ENCODE measurements at regions not wholly inside any gene's neighbourhood (a gene's known extent, or its start where the extent isn't known, plus 50 kb on each side); places are given as distances from the start of the nearest gene placed in this dataset.
"Not testable (repeated sequence)": the region's sequence is repeated elsewhere in the genome, so short reads cannot be mapped to it uniquely, and the experiment has no call there.

DNA sequence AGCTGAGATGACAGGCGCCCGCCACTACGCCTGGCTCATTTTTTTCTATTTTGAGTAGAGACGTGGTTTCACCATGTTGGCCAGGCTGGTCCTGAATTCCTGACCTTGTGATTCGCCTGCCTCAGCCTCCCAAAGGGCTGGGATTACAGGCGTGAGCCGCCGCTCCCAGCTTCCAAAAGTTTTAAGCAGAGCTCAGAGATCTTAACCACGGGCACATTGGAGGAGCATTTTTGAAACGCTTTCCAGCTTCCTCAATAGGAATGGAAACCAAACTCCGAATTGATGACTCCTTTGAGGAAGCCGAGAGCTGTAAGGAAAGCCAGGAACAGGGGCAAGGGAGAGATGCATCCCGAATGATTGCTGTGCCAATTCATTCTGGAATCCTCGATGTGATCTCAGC lies 63.8 kb upstream of the ALDH3B2 start:
- intact Hi-C loops (cut with DNase I); DNase-seq; ATAC-seq (ENCODE audit: poor library complexity): not testable (repeated sequence)

DNA sequence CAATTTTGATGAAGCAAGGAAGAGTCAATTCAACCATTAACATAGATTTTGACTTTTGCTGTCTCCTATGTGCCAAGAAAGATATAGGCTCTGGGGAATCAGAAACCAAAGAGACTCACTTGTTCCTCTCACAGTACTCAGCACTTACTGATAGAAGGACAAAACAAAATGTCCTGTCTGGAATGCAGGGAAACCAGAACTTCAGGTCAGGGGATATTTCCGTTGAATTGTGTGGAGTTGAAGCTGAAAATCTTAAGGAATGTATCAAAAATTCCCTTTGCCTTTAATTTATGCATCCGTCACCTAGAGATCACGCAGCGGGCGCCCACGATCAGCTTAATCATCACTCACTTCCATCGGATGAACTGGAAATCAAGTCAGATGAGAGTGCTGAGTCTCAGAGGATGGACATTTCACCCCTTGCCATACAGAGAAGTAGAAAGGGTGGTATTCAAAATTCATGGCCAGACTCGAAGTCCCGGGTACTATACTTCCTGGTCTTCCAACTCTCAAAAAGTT lies 63.2 kb upstream of the ALDH3B2 start:
- ATAC-seq (ENCODE audit: poor library complexity); intact Hi-C loops (cut with DNase I): not testable (repeated sequence)

DNA sequence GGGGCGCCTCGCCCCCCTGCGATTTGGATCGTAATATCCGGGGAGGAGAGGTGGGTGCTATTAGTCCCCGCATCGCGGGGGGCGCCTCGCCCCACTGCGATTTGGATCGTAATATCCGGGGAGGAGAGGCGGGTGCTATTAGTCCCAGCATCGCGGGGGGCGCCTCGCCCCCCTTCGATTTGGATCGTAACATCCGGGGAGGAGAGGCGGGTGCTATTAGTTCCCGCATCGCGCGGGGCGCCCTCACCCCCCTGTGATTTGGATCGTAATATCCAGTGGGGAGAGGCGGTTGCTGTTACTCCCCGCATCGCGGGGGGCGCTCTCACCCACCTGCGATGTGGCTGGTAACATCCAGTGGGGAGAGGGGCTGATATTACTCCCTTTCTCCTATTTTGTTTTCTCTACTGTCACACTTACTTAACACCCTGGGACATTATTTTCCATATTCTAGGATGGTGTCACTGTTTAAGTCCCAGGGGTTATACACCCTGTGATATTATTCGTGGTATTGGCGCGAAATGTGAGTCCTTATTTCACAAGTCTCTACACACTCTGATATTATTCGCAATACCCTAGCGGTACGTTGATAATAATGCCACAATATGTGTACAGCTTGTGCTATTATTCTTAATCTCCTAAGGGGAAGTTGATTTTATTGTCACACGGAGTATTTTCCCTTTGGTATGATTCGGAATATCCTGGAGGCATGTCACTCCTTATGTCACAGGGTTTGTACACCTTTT lies 57.8 kb upstream of the ALDH3B2 start:
- intact Hi-C loops (cut with DNase I) = no loop called here
- ATAC-seq (ENCODE audit: poor library complexity) (no peak), DNase-seq (no peak)

More for the DNA sequence above, 63.2 kb upstream of the ALDH3B2 start:
- DNase-seq = not testable (repeated sequence)

DNA sequence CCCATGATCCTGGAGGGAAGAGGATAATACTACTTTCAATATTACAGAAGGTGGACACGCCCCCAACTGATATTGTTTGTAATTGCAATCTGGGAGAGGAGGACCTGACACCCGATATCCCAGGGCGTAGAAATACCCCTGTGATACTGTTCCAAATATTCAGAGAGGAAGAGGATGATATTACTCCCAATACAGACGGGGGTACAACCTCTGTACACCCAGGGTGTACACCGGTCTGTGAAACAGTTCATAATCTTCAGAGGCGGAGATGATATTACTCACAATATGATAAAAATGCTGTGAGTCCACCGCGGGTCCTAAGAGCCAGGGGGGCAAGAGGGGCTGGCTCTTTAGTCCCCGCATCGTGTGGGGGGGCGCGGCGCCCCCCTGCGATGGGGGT lies 57.2 kb upstream of the ALDH3B2 start:
- no peak for ATAC-seq (ENCODE audit: poor library complexity)
- intact Hi-C loops (cut with DNase I) = no loop called here
- no peak for DNase-seq

GRCh38 chr11:67728163-67728571 lies 53.7 kb upstream of the ALDH3B2 start:
- DNase-seq; intact Hi-C loops (cut with DNase I); ATAC-seq (ENCODE audit: poor library complexity): not testable (repeated sequence)

DNA sequence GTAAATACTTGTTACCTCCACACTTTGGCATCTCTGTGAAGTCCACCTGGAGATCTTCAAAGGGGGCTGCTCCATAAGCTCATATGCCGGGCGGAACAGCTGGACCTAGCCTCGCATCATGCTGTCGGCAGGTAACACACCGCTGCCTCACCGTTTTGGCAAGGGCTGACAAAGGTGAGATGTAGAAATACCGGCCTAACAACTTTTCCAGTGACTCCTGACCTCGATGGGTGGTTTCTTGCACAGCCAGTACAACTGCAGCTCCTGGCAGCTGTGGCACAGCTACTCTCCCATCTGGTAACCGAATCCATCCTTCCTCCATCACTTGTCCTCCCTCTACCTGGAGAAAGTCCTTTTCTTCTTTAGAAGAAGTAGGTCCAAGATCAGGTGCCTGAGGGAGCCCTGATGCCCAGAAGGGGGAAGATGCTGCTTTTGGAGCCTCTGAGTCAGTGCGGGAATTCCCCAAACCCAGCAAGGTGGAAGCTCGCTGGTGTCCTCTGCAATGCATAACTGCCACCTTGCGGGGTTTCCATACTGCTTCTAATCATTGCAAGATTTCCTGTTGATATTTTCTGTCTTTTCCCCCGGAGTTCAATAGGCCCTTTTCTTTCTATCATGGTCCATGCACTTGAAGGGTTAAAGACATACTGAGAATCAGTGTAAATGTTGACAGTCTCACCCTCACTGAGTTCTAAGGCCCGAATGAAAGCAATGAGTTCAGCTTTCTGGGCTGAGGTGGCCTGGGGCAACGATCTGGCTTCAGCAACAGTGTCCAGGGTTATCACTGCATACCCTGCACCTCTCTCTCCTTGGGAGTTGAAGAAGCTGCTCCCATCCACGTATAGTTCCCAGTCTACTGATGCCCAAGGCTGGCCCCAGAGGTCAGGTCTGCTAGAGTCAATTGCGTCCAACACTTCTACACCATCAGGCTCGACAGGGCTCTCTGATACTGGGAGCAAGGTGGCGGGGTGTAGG lies 52.9 kb upstream of the ALDH3B2 start:
- ATAC-seq (ENCODE audit: poor library complexity); intact Hi-C loops (cut with DNase I); DNase-seq: not testable (repeated sequence)
